ENCODE measurements at regions not wholly inside any gene's neighbourhood (a gene's known extent, or its start where the extent isn't known, plus 50 kb on each side); places are given as distances from the start of the nearest gene placed in this dataset.

- TF ChIP-seq EZH2phosphoT487 (IDR thresholded peaks at IDR 0.05; ENCODE audit: borderline replicate concordance, low read length) = no peak
- TF ChIP-seq CTCF (IDR thresholded peaks at IDR 0.05; ENCODE audit: low read depth, low read length, poor library complexity, severe bottlenecking) = no peak
Measured at GRCh38 chr16:62597875-62598274, 561.6 kb upstream of the CDH8 start.

All from DOHH2 (cell line).